DND-41 (cell line): ENCODE measurements at regions not wholly inside any gene's neighbourhood (a gene's known extent, or its start where the extent isn't known, plus 50 kb on each side); places are given as distances from the start of the nearest gene placed in this dataset.

ENCODE experiments used
- ATAC-seq: fragments of 200-7000 bp; cut with Tn5 transposase; 3 replicates; pipeline ENCODE4 v1.9.1; 2021; ENCODE audit warnings: low read depth; ENCODE audit not compliant: insufficient read depth
- DNase-seq: peaks from one replicate; pipeline ENCODE4 v3.0.0-alpha.2; 2020
- H2AFZ ChIP-seq: 2 replicates; pipeline ENCODE4 v1.6.0; 2012; ENCODE audit warnings: low read depth, low read length
- H3K27ac ChIP-seq: 2 replicates; pipeline ENCODE4 v1.5.1; 2012; ENCODE audit warnings: low read length, inconsistent platforms
- H3K27me3 ChIP-seq: fragments of 200-600 bp; sonication (generic); 2 replicates; pipeline ENCODE4 v1.6.0; 2012; ENCODE audit warnings: low read length, mild to moderate bottlenecking, inconsistent platforms; ENCODE audit not compliant: insufficient read depth, poor library complexity
- H3K36me3 ChIP-seq: 2 replicates; pipeline ENCODE4 v1.5.1; 2012; ENCODE audit warnings: low read length, inconsistent platforms; ENCODE audit not compliant: insufficient read depth
- H3K4me1 ChIP-seq: 2 replicates; pipeline ENCODE4 v1.5.1; 2012; ENCODE audit warnings: mild to moderate bottlenecking, low read length; ENCODE audit not compliant: insufficient read depth
- H3K4me2 ChIP-seq: 2 replicates; pipeline ENCODE4 v1.6.0; 2012; ENCODE audit warnings: mild to moderate bottlenecking, moderate library complexity, low read length, inconsistent platforms; ENCODE audit not compliant: insufficient read depth
- H3K4me3 ChIP-seq, 2 experiments: fragments of 200-600 bp in 1 of 2; shearing (Covaris generic) in 1 of 2; 2 replicates each; pipeline ENCODE4 v1.5.1; 2012 to 2016; ENCODE audit warnings: inconsistent platforms in 2 of 2, low read length in 2 of 2, mild to moderate bottlenecking in 2 of 2, low read depth in 1 of 2, moderate library complexity in 1 of 2
- H3K79me2 ChIP-seq: 2 replicates; pipeline ENCODE4 v1.6.0; 2012; ENCODE audit warnings: low read length, inconsistent platforms; ENCODE audit not compliant: insufficient read depth
- H3K9ac ChIP-seq: 2 replicates; pipeline ENCODE4 v1.6.0; 2012; ENCODE audit warnings: low read depth, mild to moderate bottlenecking, inconsistent platforms, low read length, moderate library complexity
- H3K9me3 ChIP-seq: 2 replicates; pipeline ENCODE4 v1.5.1; 2012; ENCODE audit warnings: low read length, moderate library complexity, mild to moderate bottlenecking, inconsistent platforms; ENCODE audit not compliant: insufficient read depth, severe bottlenecking
- H4K20me1 ChIP-seq: 2 replicates; pipeline ENCODE4 v1.6.0; 2012; ENCODE audit warnings: low read length; ENCODE audit not compliant: insufficient read depth
- CTCF ChIP-seq: IDR thresholded peaks from 2 replicates; pipeline ENCODE4 v1.5.1; 2012; ENCODE audit warnings: borderline replicate concordance, low read length, moderate library complexity, mild to moderate bottlenecking; ENCODE audit not compliant: poor library complexity, severe bottlenecking; ENCODE audit errors: extremely low read depth
- EZH2 ChIP-seq: IDR thresholded peaks from 3 replicates; pipeline ENCODE4 v1.6.1; 2012; ENCODE audit warnings: borderline replicate concordance, low read depth, mild to moderate bottlenecking, moderate library complexity, low read length, inconsistent platforms; ENCODE audit not compliant: severe bottlenecking

- H2AFZ ChIP-seq = no peak overlapping the region
- H3K27me3 ChIP-seq = peaks cover 3% of the 10 kb centered on the region
- ATAC-seq = no peak
- no peak overlapping the region for H3K9ac ChIP-seq
- TF ChIP-seq EZH2 = no peak
- TF ChIP-seq CTCF = no peak
- no peak overlapping the region for H3K4me2 ChIP-seq
- no peaks in the 10 kb centered on the region for H3K79me2 ChIP-seq
- H3K4me1 ChIP-seq = no peaks in the 10 kb centered on the region
- no peaks in the 10 kb centered on the region for H3K36me3 ChIP-seq
- no peak overlapping the region for H3K4me3 ChIP-seq
- no peak overlapping the region for H3K27ac ChIP-seq
- DNase-seq = no peak
- no peaks in the 10 kb centered on the region for H4K20me1 ChIP-seq
- no peaks in the 10 kb centered on the region for H3K9me3 ChIP-seq
These were observed 99.9 kb downstream of the MPP7 start for GRCh38 chr10:28202941-28203352.

- Histone ChIP-seq H3K4me2 (no peak overlapping the region), H3K9ac (no peak overlapping the region), H3K9me3 (no peaks in the 10 kb centered on the region), H2AFZ (no peak overlapping the region), H3K79me2 (no peaks in the 10 kb centered on the region), H3K4me1 (no peaks in the 10 kb centered on the region), H3K27me3 (peaks cover 3% of the 10 kb centered on the region), H4K20me1 (no peaks in the 10 kb centered on the region), H3K27ac (no peak overlapping the region), H3K4me3 (no peak overlapping the region), H3K36me3 (no peaks in the 10 kb centered on the region)
- ATAC-seq (no peak), DNase-seq (no peak)
- TF ChIP-seq EZH2 (no peak), CTCF (no peak)
These were observed 101.2 kb downstream of the MPP7 start for GRCh38 chr10:28201410-28202400.

GRCh38 chr10:28200775-28201174, 102.1 kb downstream of the MPP7 start:
- Histone ChIP-seq H3K4me2 (no peak overlapping the region), H2AFZ (no peak overlapping the region), H3K27ac (no peak overlapping the region), H4K20me1 (no peaks in the 10 kb centered on the region), H3K9me3 (no peaks in the 10 kb centered on the region), H3K4me3 (no peak overlapping the region), H3K9ac (no peak overlapping the region), H3K4me1 (no peaks in the 10 kb centered on the region), H3K27me3 (peaks cover 3% of the 10 kb centered on the region), H3K36me3 (no peaks in the 10 kb centered on the region), H3K79me2 (no peaks in the 10 kb centered on the region)
- ATAC-seq (no peak), DNase-seq (no peak)
- TF ChIP-seq EZH2 (no peak), CTCF (no peak)
